Sigmoid colon (tissue), 6 donors: ENCODE measurements at regions not wholly inside any gene's neighbourhood (a gene's known extent, or its start where the extent isn't known, plus 50 kb on each side); places are given as distances from the start of the nearest gene placed in this dataset.

ENCODE experiments used
- DNase-seq: peaks from one replicate; pipeline ENCODE4 v3.0.0-alpha.2; 2019
- H3K27ac ChIP-seq, 4 donors: fragments of 200-600 bp; sonication (generic); one replicate each; pipeline ENCODE4 v1.5.1; 2016 to 2019; ENCODE audit warnings: mild to moderate bottlenecking in 1 of 4
- H3K27me3 ChIP-seq, 3 donors: fragments of 200-600 bp; sonication (generic); one replicate each; pipeline ENCODE4 v1.5.1; 2019; ENCODE audit warnings: mild to moderate bottlenecking in 1 of 3
- H3K36me3 ChIP-seq, 4 donors: fragments of 200-600 bp; sonication (generic); one replicate each; pipeline ENCODE4 v1.5.1; 2016 to 2019
- H3K4me1 ChIP-seq, 4 donors: fragments of 200-600 bp; sonication (generic); one replicate each; pipeline ENCODE4 v1.5.1; 2017 to 2019
- H3K4me3 ChIP-seq, 4 donors: fragments of 200-600 bp; sonication (generic); one replicate each; pipeline ENCODE4 v1.5.1; 2017 to 2019; ENCODE audit warnings: mild to moderate bottlenecking in 2 of 4, moderate library complexity in 1 of 4
- H3K9me3 ChIP-seq, 4 donors: fragments of 200-600 bp in 3 of 4; sonication (generic) in 3 of 4; one replicate each; pipeline versions ENCODE4 v1.5.1 to v1.6.1; 2013 to 2019
- EP300 ChIP-seq, 4 donors: sonication (generic); formaldehyde crosslinking; IDR thresholded peaks; one replicate each; pipeline ENCODE4 v1.6.1; 2017; ENCODE audit warnings: antibody characterized with exemption in 4 of 4
- POLR2A ChIP-seq, 2 donors: fragments of 450-650 bp; IDR thresholded peaks; one replicate each; pipeline ENCODE4 v1.6.1; 2016; ENCODE audit warnings: antibody characterized with exemption in 2 of 2, mild to moderate bottlenecking in 2 of 2, moderate library complexity in 2 of 2
- POLR2AphosphoS5 ChIP-seq, 4 donors: sonication (generic); formaldehyde crosslinking; IDR thresholded peaks; one replicate each; pipeline ENCODE4 v1.6.1; 2017; ENCODE audit warnings: antibody characterized with exemption in 4 of 4
- WGBS, 2 donors: extraction: QIAGEN DNeasy Blood & Tissue Kit; methylation state at CpG; one replicate each; pipeline ENCODE4 v1.1.7; 2013; 5-methylcytosine and 5-hydroxymethylcytosine counted together
- intact Hi-C: fragments of 100-400 bp; cut with DNase I; formaldehyde crosslinking; loops from one replicate; pipeline ENCODE4 v1.15.1; 2023
- TF ChIP-seq, protein P1 (sequence below), 4 experiments: fragments of 450-650 bp in 3 of 4; fragments of 200-600 bp in 1 of 4; IDR thresholded peaks; one replicate each; pipeline ENCODE4 v1.5.1; 2016 to 2019; ENCODE audit warnings: antibody characterized with exemption in 4 of 4, mild to moderate bottlenecking in 3 of 4, moderate library complexity in 2 of 4
- donor health status: healthy with polysubstance abuse.
- donor health status: healthy.

GRCh38 chr4:96742332-96743014 is 902.6 kb downstream of the PDHA2 start:
- H3K27me3 ChIP-seq: no peaks in the 10 kb centered on the region
- intact Hi-C loops: no loop called here
- H3K36me3 ChIP-seq: no peaks in the 10 kb centered on the region
- WGBS, 2 donors: 90 to 91% methylated on average over 24 of the region's 24 CpGs
- H3K27ac ChIP-seq: no peak overlapping the region
- no peak overlapping the region for H3K4me3 ChIP-seq
- H3K4me1 ChIP-seq: no peaks in the 10 kb centered on the region
- no peak for DNase-seq
- no peak for TF ChIP-seq EP300 (IDR thresholded peaks at IDR 0.05)
- no peak for TF ChIP-seq POLR2AphosphoS5 (IDR thresholded peaks at IDR 0.05)
- no peak for TF ChIP-seq POLR2A (IDR thresholded peaks at IDR 0.05)
- TF ChIP-seq, protein P1, sequence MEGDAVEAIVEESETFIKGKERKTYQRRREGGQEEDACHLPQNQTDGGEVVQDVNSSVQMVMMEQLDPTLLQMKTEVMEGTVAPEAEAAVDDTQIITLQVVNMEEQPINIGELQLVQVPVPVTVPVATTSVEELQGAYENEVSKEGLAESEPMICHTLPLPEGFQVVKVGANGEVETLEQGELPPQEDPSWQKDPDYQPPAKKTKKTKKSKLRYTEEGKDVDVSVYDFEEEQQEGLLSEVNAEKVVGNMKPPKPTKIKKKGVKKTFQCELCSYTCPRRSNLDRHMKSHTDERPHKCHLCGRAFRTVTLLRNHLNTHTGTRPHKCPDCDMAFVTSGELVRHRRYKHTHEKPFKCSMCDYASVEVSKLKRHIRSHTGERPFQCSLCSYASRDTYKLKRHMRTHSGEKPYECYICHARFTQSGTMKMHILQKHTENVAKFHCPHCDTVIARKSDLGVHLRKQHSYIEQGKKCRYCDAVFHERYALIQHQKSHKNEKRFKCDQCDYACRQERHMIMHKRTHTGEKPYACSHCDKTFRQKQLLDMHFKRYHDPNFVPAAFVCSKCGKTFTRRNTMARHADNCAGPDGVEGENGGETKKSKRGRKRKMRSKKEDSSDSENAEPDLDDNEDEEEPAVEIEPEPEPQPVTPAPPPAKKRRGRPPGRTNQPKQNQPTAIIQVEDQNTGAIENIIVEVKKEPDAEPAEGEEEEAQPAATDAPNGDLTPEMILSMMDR (IDR thresholded peaks at IDR 0.05): no peak
- H3K9me3 ChIP-seq: peaks cover 0 to 3% (median 0%) of the 10 kb centered on the region in 4 donors

- Histone ChIP-seq H3K9me3 (peaks cover 0 to 3% (median 0%) of the 10 kb centered on the region in 4 donors), H3K27ac (no peak overlapping the region)
- no peak for DNase-seq
Observed at GRCh38 chr4:96744676-96745075, 904.8 kb downstream of the PDHA2 start.

GRCh38 chr4:96753216-96753615 is 913.3 kb downstream of the PDHA2 start:
- no peak for DNase-seq
- Histone ChIP-seq H3K36me3 (no peaks in the 10 kb centered on the region), H3K27me3 (no peaks in the 10 kb centered on the region), H3K9me3 (no peaks in the 10 kb centered on the region), H3K4me1 (no peaks in the 10 kb centered on the region), H3K4me3 (no peak overlapping the region), H3K27ac (no peak overlapping the region)
- intact Hi-C loops: no loop called here
- TF ChIP-seq, protein P1 (IDR thresholded peaks at IDR 0.05): no peak
- TF ChIP-seq POLR2A (IDR thresholded peaks at IDR 0.05) (no peak), EP300 (IDR thresholded peaks at IDR 0.05) (no peak), POLR2AphosphoS5 (IDR thresholded peaks at IDR 0.05) (no peak)
- WGBS, 2 donors: 31 to 65% methylated on average over 1 of the region's 1 CpG

More at GRCh38 chr4:96744676-96745075, 904.8 kb downstream of the PDHA2 start:
- intact Hi-C loops: no loop called here
- Histone ChIP-seq H3K36me3 (no peaks in the 10 kb centered on the region), H3K4me3 (no peak overlapping the region), H3K4me1 (no peaks in the 10 kb centered on the region), H3K27me3 (no peaks in the 10 kb centered on the region)
- TF ChIP-seq POLR2AphosphoS5 (IDR thresholded peaks at IDR 0.05) (no peak), EP300 (IDR thresholded peaks at IDR 0.05) (no peak)
- TF ChIP-seq, protein P1 (IDR thresholded peaks at IDR 0.05): no peak

DNA sequence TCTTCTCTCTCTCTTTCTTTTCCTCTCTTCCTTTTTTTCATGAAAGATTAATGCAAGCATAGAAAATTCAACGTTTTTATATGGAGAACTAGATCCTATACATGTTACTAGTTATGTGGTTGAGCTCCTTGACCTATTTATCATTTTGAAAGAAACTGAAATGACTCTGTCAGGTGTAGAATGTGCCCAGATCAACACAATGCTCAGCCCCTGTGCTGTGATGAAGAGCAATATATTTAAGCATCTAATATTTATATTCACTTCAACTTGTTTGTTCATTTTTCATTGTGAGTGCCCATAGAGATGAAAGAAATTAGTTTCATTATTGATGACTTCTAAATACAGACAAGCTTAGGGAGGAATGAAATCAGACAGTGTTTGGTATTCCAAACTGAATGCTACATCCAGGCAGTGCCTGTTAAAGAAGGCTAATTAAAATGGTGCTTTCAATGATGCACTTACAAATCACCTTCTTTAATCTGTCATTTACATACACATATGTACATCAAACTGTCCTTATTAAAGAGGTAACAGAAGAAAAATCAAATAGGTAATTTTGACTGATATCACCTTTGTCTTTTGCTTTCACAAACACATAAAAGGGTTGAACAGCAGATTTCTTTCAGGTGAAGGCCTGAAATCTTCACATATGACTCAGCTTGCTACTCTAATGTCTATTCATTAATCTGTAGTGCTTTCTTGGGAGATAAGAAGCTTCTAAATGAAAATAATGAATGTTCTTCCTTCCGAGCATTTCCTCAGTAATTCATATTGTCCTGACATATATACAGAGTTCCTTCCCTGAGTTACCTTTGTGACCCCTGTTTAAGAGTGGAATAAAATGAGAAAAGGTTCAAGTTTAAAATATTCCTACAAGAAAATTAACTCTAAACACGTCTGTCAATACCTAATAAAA is 915.9 kb downstream of the PDHA2 start:
- Histone ChIP-seq H3K27me3 (no peaks in the 10 kb centered on the region), H3K4me3 (no peak overlapping the region), H3K27ac (no peak overlapping the region), H3K36me3 (no peaks in the 10 kb centered on the region), H3K9me3 (no peaks in the 10 kb centered on the region), H3K4me1 (no peaks in the 10 kb centered on the region)
- 49 to 57% methylated on average over 3 of the region's 3 CpGs for WGBS, 2 donors
- intact Hi-C loops: no loop called here
- DNase-seq: no peak
- TF ChIP-seq POLR2AphosphoS5 (IDR thresholded peaks at IDR 0.05) (no peak), POLR2A (IDR thresholded peaks at IDR 0.05) (no peak), EP300 (IDR thresholded peaks at IDR 0.05) (no peak)
- TF ChIP-seq, protein P1 (IDR thresholded peaks at IDR 0.05): no peak
